ENCODE measurements at regions not wholly inside any gene's neighbourhood (a gene's known extent, or its start where the extent isn't known, plus 50 kb on each side); places are given as distances from the start of the nearest gene placed in this dataset.

DNA sequence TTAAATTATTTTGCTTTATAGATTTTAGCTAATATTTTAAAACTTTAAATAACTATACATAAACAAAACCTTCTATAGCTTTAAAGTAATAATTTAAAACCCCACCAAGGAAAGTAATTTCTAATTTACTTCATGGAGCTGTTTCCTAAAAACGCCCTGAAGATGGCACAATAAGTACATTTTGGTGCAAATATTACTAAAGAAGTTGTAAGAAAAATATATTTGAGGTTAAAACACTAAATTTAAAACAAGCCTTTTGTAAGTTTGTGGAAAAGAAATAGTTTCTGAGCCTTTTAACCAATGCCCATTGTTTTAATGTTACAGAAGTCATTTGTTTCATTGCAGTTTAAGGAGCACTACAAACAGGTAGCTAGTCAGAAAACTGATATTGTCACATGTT is 137.4 kb upstream of the AGA start:
- no peaks in the 10 kb centered on the region for H3K36me3 ChIP-seq (ENCODE audit: insufficient read depth)
- H3K9ac ChIP-seq: no peak overlapping the region
- H3K4me1 ChIP-seq (ENCODE audit: low read depth, poor library complexity, severe bottlenecking): no peaks in the 10 kb centered on the region
- no peaks in the 10 kb centered on the region for H4K20me1 ChIP-seq (ENCODE audit: insufficient read depth)
- H3K79me2 ChIP-seq (ENCODE audit: insufficient read depth, low read depth): no peaks in the 10 kb centered on the region
- no peak overlapping the region for H2AFZ ChIP-seq (ENCODE audit: low read depth)
- no peak overlapping the region for H3K4me2 ChIP-seq
- TF ChIP-seq, protein P1, sequence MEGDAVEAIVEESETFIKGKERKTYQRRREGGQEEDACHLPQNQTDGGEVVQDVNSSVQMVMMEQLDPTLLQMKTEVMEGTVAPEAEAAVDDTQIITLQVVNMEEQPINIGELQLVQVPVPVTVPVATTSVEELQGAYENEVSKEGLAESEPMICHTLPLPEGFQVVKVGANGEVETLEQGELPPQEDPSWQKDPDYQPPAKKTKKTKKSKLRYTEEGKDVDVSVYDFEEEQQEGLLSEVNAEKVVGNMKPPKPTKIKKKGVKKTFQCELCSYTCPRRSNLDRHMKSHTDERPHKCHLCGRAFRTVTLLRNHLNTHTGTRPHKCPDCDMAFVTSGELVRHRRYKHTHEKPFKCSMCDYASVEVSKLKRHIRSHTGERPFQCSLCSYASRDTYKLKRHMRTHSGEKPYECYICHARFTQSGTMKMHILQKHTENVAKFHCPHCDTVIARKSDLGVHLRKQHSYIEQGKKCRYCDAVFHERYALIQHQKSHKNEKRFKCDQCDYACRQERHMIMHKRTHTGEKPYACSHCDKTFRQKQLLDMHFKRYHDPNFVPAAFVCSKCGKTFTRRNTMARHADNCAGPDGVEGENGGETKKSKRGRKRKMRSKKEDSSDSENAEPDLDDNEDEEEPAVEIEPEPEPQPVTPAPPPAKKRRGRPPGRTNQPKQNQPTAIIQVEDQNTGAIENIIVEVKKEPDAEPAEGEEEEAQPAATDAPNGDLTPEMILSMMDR (conservative IDR thresholded peaks at IDR 0.05; ENCODE audit: low read depth, low read length): peak; percentile 28; the same call in 1 of the 2 replicates
- no peak overlapping the region for H3K4me3 ChIP-seq (IDR thresholded peaks at IDR 0.05; ENCODE audit: insufficient read depth, low read depth, low read length)
- H3K27ac ChIP-seq: no peak overlapping the region
- no peaks in the 10 kb centered on the region for H3K27me3 ChIP-seq (ENCODE audit: insufficient read depth, low read depth)

DNA sequence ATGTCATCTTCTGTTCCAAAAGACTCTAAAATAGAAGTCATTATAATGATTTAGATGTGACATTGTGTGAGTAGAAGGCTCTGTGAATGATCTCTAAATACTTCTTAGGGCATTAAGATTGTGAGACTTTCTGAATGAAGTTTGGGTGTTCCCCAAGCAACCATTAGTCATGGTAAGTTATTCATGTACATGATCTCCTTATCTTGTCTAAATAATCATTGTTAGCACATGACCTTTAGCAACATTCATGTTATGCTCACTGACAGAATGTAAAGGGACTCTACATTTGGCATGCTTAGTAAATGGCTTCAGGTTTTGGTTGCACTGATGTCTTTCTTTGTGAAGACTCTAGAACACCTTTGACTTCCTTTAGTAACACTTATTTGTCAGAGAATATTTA is 140.8 kb upstream of the AGA start:
- H3K36me3 ChIP-seq (ENCODE audit: insufficient read depth): no peaks in the 10 kb centered on the region
- TF ChIP-seq, protein P1 (conservative IDR thresholded peaks at IDR 0.05; ENCODE audit: low read depth, low read length): no peak
- H3K4me2 ChIP-seq: no peak overlapping the region
- no peak overlapping the region for H3K9ac ChIP-seq
- H2AFZ ChIP-seq (ENCODE audit: low read depth): no peak overlapping the region
- no peaks in the 10 kb centered on the region for H3K27me3 ChIP-seq (ENCODE audit: insufficient read depth, low read depth)
- no peak overlapping the region for H3K27ac ChIP-seq
- H3K4me3 ChIP-seq (IDR thresholded peaks at IDR 0.05; ENCODE audit: insufficient read depth, low read depth, low read length): no peak overlapping the region
- H3K4me1 ChIP-seq (ENCODE audit: low read depth, poor library complexity, severe bottlenecking): no peaks in the 10 kb centered on the region
- H4K20me1 ChIP-seq (ENCODE audit: insufficient read depth): no peaks in the 10 kb centered on the region
- H3K79me2 ChIP-seq (ENCODE audit: insufficient read depth, low read depth): no peaks in the 10 kb centered on the region

DNA sequence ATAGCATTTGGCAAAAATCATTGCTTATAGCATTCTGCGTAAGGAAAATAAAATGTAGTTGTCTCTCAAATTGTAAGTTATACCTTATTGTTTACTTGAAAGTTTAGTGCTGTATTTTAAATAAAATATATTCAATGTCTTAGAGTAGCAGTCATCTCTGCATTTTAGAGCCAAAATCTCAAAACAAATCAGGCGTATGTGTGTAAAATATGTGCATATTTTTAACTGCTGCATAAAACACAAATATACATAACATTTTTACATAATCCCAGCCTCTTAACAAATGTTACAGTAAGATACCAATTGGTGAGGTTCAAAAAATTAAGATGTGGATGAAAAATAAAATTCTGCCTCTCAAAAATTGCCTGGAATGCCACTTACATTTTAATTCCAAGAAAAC is 145.8 kb upstream of the AGA start:
- H3K4me3 ChIP-seq (IDR thresholded peaks at IDR 0.05; ENCODE audit: insufficient read depth, low read depth, low read length): no peak overlapping the region
- H3K27ac ChIP-seq: no peak overlapping the region
- H3K4me2 ChIP-seq: no peak overlapping the region
- H3K36me3 ChIP-seq (ENCODE audit: insufficient read depth): no peaks in the 10 kb centered on the region
- no peak overlapping the region for H3K9ac ChIP-seq
- no peak overlapping the region for H2AFZ ChIP-seq (ENCODE audit: low read depth)
- H3K79me2 ChIP-seq (ENCODE audit: insufficient read depth, low read depth): no peaks in the 10 kb centered on the region
- H4K20me1 ChIP-seq (ENCODE audit: insufficient read depth): no peaks in the 10 kb centered on the region
- TF ChIP-seq, protein P1 (conservative IDR thresholded peaks at IDR 0.05; ENCODE audit: low read depth, low read length): no peak
- H3K27me3 ChIP-seq (ENCODE audit: insufficient read depth, low read depth): no peaks in the 10 kb centered on the region
- no peaks in the 10 kb centered on the region for H3K4me1 ChIP-seq (ENCODE audit: low read depth, poor library complexity, severe bottlenecking)

DNA sequence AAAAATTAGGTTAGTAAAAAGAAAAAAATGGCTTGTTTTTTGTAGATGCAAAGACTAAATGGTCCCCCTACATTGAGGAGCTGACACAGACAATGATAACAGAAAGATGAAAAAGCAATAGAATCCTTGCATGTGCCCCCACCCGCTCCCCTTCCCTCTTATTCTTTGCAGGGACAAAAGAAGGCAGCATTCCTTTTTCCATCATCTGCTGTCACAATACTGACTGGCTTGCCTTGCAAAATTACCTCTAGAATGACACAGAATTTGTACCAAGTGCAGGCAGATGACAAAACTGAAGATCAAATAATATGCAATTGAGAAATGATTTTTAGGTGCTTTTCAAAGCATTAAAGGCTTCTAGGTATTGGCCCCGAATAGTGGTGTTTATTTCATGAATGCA is 153.1 kb upstream of the AGA start:
- H3K9ac ChIP-seq: no peak overlapping the region
- TF ChIP-seq, protein P1 (conservative IDR thresholded peaks at IDR 0.05; ENCODE audit: low read depth, low read length): no peak
- no peak overlapping the region for H3K4me3 ChIP-seq (IDR thresholded peaks at IDR 0.05; ENCODE audit: insufficient read depth, low read depth, low read length)
- no peaks in the 10 kb centered on the region for H3K4me1 ChIP-seq (ENCODE audit: low read depth, poor library complexity, severe bottlenecking)
- H3K36me3 ChIP-seq (ENCODE audit: insufficient read depth): no peaks in the 10 kb centered on the region
- H4K20me1 ChIP-seq (ENCODE audit: insufficient read depth): no peaks in the 10 kb centered on the region
- no peaks in the 10 kb centered on the region for H3K79me2 ChIP-seq (ENCODE audit: insufficient read depth, low read depth)
- no peak overlapping the region for H3K4me2 ChIP-seq
- H3K27ac ChIP-seq: no peak overlapping the region
- no peaks in the 10 kb centered on the region for H3K27me3 ChIP-seq (ENCODE audit: insufficient read depth, low read depth)
- H2AFZ ChIP-seq (ENCODE audit: low read depth): no peak overlapping the region

All from KMS-11 (cell line).